DMS114 treated with DMSO at 0.1 percent for 48 hours (cell line): ENCODE measurements at regions not wholly inside any gene's neighbourhood (a gene's known extent, or its start where the extent isn't known, plus 50 kb on each side); places are given as distances from the start of the nearest gene placed in this dataset.
A peak's percentile ranks its signal among the peaks of the same experiment; 100 is the strongest.
"Not testable (repeated sequence)": the region's sequence is repeated elsewhere in the genome, so short reads cannot be mapped to it uniquely, and the experiment has no call there.

Source experiments
- DNase-seq: peaks from one replicate; lab custom pipeline; 2025; ENCODE audit not compliant: unreplicated experiment; lab: John Stamatoyannopoulos, UW

DNA sequence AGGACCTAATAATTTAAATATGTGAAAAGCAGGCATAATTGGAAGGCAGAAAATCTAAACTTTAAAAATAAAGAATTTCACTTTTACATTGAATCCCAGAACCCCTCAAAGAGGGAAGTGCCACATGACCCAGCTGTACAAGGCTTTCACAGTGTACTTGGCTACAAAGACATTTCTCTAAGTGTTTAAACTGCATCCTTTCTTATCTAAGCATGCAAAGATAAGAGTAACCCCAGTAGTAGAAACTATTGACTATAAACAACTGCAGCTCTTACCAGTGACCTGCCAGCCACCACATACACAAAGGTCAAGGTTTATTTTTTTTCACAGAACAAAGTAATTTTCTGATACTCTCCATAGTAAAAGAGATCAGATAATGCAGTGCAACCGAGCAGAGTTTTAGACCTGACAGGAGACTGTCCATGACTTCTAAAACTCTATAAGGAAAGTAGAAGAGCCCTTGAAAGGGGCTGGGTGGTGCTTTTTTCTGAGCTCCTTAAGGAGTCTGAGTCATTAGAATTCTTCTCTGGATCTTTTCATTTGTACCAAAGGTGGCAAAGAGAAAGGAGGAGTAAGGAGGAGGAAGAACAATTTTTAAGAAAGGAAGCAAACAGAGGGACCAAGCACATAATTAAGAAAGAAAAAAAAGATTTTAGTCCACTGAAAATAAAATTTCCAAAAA lies 750.6 kb downstream of the PRIM2 start:
- DNase-seq, result not testable (repeated sequence)

GRCh38 chr6:58073263-58073662 lies 755.8 kb downstream of the PRIM2 start:
- DNase-seq, result peak; percentile 6

DNA sequence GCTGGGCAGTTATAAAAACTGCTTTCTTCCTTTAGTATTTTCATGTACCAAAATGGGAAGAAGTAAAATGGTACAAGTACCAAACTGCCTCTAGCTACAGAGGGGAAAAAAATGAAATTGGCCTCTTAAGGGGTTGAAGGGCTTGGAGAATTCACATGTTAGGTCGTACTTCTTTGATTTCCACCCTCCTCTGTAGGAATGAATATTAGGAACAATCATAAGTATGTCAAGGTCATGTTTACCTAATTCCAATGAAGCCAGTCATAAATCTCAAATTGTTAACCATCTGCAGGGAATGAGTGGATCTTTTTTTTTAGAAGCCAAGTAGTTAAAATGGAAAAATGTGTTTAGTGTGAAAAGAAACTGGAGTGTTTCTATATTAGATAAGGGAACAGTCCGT lies 772.6 kb downstream of the PRIM2 start:
- not testable (repeated sequence) for DNase-seq

- DNase-seq, result not testable (repeated sequence)
These were observed 779.8 kb downstream of the PRIM2 start for GRCh38 chr6:58097251-58097650.

GRCh38 chr6:58113960-58114359 lies 796.5 kb downstream of the PRIM2 start:
- DNase-seq, result no peak

GRCh38 chr6:58117162-58117561 lies 799.7 kb downstream of the PRIM2 start:
- DNase-seq, result not testable (repeated sequence)

- not testable (repeated sequence) for DNase-seq
These were observed 804.2 kb downstream of the PRIM2 start for GRCh38 chr6:58121616-58122015.

- DNase-seq, result not testable (repeated sequence)
These were observed 806.3 kb downstream of the PRIM2 start for GRCh38 chr6:58123770-58124169.

- not testable (repeated sequence) for DNase-seq
These were observed 811.1 kb downstream of the PRIM2 start for GRCh38 chr6:58128549-58128948.

GRCh38 chr6:58129098-58129497 lies 811.7 kb downstream of the PRIM2 start:
- not testable (repeated sequence) for DNase-seq

DNA sequence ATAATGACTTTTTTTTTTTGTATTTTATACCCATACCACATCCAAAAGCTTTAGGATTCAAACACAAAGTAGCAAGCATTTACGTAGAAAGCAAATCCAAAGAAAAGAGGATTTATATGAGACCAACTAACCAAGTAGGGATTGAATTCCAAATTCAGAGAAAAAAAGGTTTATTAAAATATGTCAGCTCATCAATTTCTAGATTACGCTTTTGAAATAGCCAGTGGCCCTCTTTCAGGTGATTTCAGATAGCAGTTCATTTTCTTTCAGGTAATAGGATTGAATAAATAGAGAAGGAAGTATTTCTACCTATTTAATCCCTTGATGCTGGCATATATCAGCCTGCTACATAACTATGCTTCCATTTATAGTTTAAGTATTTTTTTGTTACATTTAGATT lies 822.3 kb downstream of the PRIM2 start:
- DNase-seq, result not testable (repeated sequence)

- not testable (repeated sequence) for DNase-seq
These were observed 853.6 kb downstream of the PRIM2 start for GRCh38 chr6:58171025-58171424.

- not testable (repeated sequence) for DNase-seq
These were observed 864.2 kb downstream of the PRIM2 start for GRCh38 chr6:58181557-58182065.

DNA sequence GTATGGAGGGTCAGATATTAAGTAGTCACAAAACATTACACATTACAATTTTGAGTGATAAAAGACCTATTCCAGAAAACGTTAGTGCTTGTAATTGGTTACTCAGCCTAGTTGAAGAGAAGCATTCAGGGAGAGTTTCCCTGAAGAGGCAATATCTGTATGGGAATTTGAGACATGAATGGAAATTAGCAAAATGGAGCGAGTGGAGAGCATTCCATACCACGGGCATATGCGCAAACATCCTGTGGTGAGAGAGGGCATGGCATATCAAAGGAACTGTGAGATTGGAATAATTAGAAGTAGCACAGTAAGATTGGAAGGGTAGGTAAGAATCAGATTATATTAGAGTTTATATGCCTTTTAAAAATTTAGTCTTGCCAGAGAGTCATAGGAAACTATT lies 867.9 kb downstream of the PRIM2 start:
- not testable (repeated sequence) for DNase-seq

DNA sequence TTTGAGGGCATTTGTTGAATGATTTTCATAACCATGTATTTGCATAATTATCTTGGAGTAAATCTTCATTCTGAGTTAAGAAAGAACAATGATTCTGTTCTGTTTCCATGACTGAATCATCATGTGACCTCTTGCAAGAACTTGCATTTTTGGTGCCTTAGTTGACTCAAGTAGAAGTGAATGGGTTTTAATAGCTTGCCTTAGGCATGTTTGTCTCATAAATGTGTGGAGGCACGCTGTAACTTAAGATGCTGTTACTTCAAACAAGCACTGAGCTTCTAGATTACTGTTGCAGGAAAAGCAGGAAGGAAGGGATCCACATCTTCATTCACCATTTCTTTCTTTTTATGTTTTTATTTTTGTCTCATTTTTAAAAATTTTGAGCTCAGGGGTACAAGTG lies 875.8 kb downstream of the PRIM2 start:
- not testable (repeated sequence) for DNase-seq

DNA sequence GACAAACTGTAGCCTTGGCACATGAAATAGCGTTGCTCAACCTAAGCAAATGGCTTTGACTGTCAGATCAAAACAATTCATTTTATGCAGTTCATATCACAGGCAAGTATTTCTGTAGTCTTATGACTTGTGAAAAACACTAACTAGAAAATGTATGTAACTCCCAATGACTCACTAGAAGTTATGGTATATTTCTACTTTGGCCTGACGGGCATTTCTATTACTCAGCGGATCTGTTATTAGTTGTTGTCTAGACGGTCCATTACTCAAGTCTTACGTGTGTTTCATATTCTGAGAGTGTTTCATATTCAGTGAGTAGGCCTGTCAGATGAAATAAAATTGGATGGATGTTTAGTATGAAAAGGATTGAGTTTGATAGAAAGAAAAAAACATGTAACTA lies 880.9 kb downstream of the PRIM2 start:
- DNase-seq, result no peak

DNA sequence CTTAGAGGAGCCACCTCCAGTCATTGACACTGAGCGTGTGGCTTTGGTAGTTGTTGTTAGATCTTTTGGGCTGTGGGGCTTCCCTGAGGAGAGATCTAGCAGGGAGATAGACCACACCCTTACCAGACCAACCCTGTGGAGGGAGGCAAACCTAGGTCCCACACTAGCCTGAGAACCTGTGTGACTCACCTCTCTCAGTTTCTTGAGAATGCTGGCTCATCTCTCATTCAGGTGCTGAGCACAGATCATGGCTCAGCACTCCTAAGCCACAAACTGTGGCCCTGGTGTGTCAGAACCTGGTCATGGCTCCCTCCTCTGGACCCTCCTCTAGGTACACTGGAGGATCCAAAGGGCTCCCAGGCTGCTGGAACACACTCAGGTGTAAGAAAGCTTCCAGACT lies 919.7 kb downstream of the PRIM2 start:
- DNase-seq, result not testable (repeated sequence)

GRCh38 chr6:58238421-58238820 lies 921.0 kb downstream of the PRIM2 start:
- not testable (repeated sequence) for DNase-seq

GRCh38 chr6:58257625-58258024 lies 940.2 kb downstream of the PRIM2 start:
- not testable (repeated sequence) for DNase-seq

GRCh38 chr6:58290177-58290576 lies 972.7 kb downstream of the PRIM2 start:
- DNase-seq, result no peak

DNA sequence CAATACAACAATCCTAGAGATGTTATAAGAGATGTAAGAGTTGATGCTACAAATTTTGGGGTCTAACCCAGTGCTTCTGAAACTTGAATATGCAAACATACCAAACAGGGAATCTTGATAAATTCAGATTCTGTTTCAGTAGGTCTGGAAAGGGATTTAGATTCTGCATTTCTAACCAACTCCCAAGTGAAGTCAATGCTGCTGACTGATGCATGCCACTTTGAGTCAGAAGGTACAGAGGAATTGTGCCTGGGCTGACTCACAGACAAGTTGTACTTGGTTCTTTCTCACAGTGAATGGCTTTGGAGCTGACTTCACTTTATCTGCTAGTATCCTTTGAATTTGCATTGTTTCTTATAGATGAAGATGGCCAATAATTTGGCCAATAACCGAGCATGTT lies 973.9 kb downstream of the PRIM2 start:
- DNase-seq, result not testable (repeated sequence)

DNA sequence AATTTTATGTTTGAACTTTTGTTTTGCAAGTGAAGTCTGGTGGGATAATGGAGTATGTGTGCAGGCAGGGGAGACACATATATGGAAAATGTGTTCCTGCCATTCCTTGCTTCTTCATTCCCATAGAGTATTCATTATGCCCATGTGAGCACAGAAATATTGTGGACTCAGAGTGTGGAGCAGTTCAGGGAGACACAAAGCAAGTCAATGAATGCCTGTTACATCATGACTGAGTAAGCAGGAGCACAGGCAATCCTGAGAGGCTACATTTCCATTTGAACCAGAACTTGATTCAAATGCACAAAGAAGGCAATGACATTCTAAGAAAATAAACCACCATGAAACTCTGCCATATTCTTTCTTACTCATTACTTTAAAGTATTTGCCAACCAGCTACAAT lies 990.5 kb downstream of the PRIM2 start:
- not testable (repeated sequence) for DNase-seq

DNA sequence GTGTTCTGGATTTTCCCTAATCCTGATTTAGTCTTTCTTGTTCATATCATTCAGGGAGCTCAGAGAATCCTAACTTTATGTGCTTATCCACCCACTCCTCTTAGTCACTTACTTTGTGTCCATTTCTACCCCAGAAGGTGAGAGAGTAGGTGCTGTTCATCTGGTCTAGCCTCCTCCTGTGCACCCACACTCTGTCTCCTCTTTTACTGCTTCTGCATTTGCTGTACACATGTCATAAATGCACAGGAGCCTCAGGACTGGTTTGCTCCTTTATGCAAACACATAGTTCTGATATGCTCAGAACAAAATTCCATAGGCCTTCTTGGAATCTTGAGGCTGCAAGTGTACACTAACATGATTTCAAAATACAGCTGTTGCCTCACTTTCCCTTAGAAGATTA lies 1014.7 kb downstream of the PRIM2 start:
- not testable (repeated sequence) for DNase-seq
